T-helper 2 cell (primary cell): ENCODE measurements at regions not wholly inside any gene's neighbourhood (a gene's known extent, or its start where the extent isn't known, plus 50 kb on each side); places are given as distances from the start of the nearest gene placed in this dataset.
"Not testable (repeated sequence)": the region's sequence is repeated elsewhere in the genome, so short reads cannot be mapped to it uniquely, and the experiment has no call there.

ENCODE experiments used
- DNase-seq, 5 experiments: peaks; one replicate each; pipeline versions ENCODE4 v3.0.0 to v3.0.0-alpha.2; 2012 to 2022

GRCh38 chr10:52551046-52551445 lies 221.5 kb downstream of the MBL2 start:
- no peak for DNase-seq

DNA sequence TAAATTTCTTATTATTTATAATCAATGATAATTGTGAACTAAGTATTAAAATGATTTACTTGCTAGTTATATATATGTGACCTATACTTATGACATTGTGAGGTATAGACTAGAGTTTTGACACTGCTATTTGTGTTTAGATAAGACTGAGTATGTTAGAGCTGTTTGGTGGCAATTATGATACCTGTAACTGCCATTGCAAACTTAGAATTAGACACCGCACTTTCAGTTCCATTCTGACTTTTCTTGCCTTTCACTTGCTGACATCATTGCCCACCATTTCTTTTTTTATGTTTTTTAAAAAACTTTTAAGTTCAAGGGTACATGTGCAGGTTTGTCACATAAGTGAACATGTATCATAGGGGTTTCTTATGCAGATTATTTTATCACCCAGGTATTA lies 214.5 kb downstream of the MBL2 start:
- DNase-seq: no peak

- DNase-seq: no peak
These were observed 211.3 kb downstream of the MBL2 start for GRCh38 chr10:52561322-52561721.

- DNase-seq: no peak
These were observed 209.2 kb downstream of the MBL2 start for GRCh38 chr10:52563360-52563759.

DNA sequence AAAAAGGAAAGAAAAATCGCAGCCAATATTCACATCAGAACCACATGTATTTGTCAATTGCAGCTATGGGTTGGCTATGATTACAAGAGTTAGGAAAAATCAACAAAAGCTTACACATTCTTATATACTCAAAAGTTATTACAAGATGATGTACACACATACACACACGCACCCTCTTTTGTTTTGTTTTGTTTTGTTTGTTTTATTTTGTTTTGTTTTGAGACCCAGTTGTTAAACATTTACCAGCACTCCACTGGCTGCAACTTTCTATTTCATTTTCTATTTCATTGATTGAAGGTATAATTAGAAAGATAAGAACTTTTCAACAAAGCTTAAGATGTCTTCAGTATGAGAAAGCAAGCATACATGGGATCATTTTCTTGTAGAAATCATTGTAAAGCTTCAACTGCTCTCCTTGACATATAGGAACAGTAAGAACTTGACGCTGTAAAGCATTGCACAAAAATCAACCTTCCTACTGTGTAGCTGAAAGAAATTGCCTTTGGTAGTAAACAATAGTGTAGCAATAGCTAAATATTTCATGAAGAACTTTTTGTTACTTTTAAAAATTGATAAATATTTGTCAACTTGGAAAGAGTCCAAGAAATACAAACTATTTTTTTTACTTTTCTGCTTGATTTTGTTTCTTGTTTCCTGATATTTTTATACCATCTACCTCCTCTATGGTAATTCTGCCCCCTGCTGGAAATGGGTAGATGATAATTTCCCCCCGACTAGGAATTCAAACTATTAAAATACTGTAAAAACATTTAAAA lies 205.9 kb downstream of the MBL2 start:
- DNase-seq: no peak

- DNase-seq: no peak
These were observed 205.4 kb downstream of the MBL2 start for GRCh38 chr10:52567247-52567580.

- no peak for DNase-seq
These were observed 204.3 kb downstream of the MBL2 start for GRCh38 chr10:52568309-52568708.

GRCh38 chr10:52570490-52570889 lies 202.1 kb downstream of the MBL2 start:
- DNase-seq: no peak

DNA sequence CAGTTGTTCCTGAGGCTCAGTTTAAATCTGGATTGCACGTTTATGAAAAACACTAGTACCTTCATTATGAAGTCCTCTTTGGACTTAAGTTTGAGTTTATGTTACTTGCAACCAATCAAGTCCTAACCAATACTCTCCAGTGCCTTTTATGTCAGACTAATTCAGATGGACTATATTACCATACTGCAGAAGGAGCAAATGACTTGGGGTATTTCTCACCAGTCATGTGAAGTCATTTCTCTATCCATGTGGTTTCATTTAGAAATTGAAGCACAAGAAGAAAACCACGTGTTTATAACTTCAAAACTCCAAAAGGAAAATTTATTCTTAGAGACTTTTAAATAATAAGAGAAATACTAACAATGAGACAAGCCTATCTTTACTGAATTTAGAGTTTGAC lies 201.6 kb downstream of the MBL2 start:
- no peak for DNase-seq

- DNase-seq: no peak
These were observed 200.9 kb downstream of the MBL2 start for GRCh38 chr10:52571516-52572182.

- no peak for DNase-seq
These were observed 199.2 kb downstream of the MBL2 start for GRCh38 chr10:52573347-52573746.

DNA sequence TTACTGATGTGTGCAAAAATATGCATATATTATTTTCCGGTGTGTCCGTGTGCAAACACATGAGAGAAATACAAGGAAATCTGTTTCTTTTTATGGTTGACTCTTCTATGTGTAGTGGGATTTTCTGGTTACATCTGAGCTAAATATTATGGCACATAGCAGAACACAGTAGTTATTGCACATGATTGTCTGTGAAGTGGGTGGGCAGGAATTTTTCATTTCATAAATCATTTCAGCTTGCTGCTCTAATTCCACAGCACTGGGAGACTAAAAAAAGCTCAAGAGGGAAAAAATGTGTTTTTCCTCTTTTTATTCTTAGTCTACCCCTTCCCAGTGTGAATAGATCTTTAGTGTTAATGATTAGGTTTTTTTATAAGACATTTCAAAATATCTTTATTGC lies 197.9 kb downstream of the MBL2 start:
- DNase-seq: no peak

- no peak for DNase-seq
These were observed 195.5 kb downstream of the MBL2 start for GRCh38 chr10:52577047-52577446.

DNA sequence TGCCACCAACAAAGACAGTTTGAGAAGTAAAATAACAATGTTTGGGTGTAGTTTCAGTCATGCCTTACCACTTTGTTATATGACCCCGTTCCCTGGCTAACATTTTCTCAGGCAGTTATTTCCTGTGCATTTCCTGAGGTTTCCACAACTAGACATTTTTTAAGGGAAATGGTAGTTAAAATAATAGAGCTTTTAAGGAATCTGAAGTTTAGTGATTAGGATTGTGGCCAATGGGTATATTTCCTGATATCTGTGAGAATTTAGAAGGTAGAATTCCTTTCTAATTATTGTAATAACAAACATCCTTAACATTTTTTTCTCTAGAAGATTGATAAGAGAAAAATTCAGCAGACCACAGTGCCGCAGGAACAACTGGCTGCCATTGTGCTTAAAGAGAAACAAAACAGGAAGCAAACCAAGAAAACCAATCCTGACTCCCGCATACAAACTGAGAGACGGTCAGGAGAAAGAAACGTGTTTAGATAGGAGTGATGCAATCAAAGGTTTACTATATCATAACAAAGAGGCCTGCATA lies 193.6 kb downstream of the MBL2 start:
- no peak for DNase-seq

- DNase-seq: not testable (repeated sequence)
These were observed 190.9 kb downstream of the MBL2 start for GRCh38 chr10:52581636-52582035.

GRCh38 chr10:52583336-52583735 lies 189.2 kb downstream of the MBL2 start:
- DNase-seq: no peak

- no peak for DNase-seq
These were observed 185.9 kb downstream of the MBL2 start for GRCh38 chr10:52586710-52587109.

DNA sequence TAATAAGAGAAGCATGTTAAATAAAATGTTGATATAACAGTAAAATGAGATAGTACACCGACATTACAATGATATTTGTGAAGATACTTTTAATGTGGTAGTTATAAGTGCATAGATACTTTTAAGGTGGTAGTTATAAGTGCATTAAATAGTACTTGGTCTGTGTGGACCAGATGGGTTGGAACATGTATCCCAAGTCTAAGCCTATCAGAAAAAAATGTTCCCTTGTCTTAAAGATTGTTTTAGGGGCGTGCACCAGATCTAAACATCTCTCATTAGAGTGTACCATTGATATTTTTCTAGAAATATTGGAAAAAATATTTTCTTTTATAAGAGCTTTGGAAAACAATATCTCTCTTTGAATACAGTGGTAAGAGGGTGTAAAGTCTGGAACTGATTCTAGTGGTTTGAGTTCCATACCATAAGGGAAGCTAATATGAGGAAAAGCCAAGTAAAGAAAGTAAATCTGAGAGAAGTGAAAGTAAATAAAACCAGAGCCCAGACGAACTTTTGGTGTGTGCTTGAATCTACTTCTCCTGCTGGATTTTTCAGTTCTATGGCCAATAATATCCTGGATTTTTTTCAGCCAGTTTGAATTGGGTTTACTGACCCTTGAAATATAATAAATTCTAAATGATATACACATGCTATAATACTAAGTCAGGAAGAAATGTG lies 175.3 kb downstream of the MBL2 start:
- DNase-seq: no peak

GRCh38 chr10:52598936-52599335 lies 173.6 kb downstream of the MBL2 start:
- DNase-seq: no peak

GRCh38 chr10:52599551-52600200 lies 172.9 kb downstream of the MBL2 start:
- DNase-seq: no peak

- DNase-seq: not testable (repeated sequence)
These were observed 168.5 kb downstream of the MBL2 start for GRCh38 chr10:52604131-52604530.

DNA sequence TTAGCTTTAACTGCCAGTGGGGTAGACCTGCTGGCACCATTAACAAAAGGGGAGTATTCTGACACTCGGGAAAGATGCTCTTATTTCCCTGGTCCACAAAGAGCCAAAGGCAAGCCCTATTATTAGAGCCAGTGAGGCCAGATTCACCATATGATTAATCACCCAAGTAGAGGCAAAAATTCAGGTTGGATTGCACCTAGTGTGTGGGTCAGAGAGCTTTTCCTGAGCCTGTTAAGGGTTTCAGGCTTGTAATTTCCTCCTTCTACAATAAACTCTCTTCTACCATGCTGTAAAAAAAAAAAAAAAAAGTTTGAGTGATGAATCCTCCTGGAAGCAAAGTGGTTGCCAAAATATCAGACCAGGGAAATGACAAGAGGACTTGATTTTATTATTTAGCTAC lies 163.5 kb downstream of the MBL2 start:
- DNase-seq: no peak

GRCh38 chr10:52609626-52610240 lies 162.9 kb downstream of the MBL2 start:
- DNase-seq: no peak
